Ramos (cell line): ENCODE measurements at regions not wholly inside any gene's neighbourhood (a gene's known extent, or its start where the extent isn't known, plus 50 kb on each side); places are given as distances from the start of the nearest gene placed in this dataset.

Experiments used
- in situ Hi-C: fragments of 300-500 bp; cut with MboI; formaldehyde crosslinking; loops from one replicate; pipeline ENCODE4 v1.14.3; 2022; ENCODE audit warnings: low sequenced_read_pairs; ENCODE audit not compliant: unreplicated experiment

DNA sequence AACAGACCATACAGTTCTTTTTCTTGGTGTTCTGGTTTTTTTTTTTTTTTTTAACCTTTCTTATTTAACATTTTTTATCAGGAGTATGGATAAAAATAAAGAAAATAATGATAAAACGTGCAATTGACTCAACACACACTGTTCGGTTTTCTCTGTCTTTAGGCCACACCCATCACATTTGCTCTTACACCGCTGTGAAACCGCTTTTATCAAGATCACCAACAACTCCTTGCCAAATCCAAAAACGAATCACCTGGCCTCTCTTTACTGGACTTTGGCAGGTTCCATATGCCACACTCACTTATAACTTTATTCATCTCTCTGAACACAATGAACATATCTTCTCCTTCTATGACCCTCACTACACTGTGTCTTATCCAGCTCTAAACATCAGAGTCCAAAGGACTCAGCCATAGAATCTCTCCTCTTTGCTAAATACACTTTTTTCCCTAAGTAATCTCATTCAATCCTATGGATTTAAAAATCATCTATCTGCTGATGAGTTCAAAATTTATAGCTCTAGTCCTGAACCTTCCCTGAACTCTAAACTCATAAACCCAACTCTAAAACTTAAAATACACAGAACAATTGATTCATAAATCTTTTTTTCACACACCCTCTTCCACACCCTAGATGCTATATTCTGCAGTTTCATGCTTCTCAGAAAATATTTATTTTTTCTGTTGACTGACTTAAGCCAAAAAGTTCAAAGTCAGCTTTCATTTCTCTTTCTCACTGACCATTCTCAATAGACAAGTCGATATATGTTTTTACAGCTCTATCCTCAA, 800.6 kb upstream of the SOX9 start:
- in situ Hi-C loops, result no loop called here

DNA sequence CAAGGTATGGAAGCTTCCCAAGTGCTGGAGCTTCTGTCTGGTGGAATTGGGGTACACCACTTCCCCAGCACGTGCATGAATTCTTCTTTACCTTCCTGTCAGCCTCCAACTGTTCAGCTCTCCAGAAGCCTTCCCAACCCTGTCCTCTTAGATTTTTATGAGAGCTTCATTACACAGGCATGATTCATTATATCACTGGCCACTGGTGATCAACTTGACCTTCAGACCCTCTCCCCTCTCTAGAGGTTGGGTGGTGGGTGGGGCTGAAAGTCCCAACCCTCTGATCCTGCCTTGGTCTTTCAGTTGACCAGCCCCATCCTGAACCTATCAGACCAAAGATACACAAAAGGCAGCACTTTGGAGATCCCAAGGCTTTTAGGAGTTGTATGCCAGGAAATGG, 795.7 kb upstream of the SOX9 start:
- in situ Hi-C loops, result no loop called here

DNA sequence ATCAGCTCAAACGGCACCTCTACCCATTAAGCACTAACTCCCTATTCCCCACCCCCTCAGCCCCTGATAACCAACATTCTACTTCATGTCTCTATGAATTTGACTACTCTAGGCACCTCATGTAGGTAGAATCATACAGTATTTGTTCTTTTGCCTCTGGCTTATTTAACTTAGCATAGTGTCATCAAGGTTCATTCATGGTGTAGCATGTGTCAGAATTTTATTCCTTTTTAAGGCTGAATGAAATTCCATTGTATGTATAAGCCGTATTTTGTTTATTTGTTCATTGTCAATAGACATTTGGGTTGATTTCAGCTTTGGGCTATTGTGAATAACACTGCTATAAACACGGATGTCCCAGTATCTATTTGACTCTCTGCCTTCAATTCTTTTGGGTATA, 794.9 kb upstream of the SOX9 start:
- in situ Hi-C loops, result no loop called here

DNA sequence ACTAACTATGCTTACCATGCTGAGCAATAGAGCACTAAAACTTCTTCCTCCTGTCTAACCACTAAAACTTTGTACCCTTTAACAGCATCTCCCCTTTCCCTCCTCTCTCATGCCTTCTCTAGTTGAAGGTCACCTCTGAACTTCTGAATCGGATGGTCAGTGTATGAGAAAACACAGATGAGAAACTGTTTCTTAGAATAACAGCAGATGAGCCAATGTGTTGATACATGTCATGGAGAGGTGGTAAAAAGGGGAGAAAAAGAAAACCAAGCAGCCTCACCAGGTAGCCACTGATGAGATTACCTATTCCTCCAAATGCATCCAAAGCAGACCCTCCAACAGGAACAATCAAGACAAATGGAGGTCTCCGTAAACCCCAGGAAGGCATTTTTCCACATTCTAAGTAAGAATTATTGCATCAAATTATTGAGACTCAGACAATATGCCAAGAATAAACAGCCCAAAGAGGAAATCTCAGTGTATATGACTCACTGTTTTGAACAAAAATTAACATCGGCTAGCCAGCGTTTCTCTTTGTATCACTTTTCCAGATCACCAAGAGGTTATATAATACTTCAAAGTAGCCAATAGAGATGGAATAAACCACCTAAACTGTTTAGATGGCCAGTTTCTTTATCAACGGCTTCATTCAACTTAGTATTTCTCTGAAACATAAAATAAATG, 793.3 kb upstream of the SOX9 start:
- in situ Hi-C loops, result no loop called here

DNA sequence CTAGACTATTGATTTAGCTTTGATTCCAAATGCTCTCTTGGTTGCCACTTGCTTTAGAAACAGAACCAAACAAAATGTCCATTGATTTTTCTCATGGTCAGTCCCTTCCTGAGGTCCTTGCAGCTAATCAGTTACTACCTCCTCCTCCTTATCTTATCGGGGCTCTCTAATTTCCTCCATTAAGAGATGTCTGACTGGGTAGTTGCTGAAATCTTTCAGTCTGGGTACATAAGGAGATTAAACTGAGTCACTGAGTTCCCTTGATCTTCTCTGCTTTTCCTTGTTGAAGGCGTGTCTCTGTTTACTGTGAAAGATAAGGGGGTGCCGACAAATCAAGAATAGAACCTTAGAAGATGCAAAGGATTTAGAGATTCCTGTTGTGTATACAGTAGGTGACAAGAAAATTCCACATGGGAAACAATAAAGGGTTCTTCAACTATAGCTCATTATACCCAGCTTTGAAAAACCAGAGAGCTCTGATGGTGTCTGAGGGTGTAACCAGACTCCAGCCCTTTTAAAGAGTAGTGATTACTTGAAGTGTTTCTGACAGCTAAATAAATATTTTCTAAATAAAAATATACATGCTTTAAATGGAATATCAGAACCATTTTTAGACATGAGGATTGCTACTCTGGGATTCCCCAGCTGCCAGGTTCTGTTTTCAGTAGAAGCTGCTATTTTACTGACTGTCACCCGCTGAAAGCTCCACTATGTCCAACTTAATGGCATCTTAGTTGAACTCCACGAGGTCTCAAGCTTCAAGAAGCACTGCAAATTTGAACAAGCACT, 791.3 kb upstream of the SOX9 start:
- in situ Hi-C loops, result no loop called here

DNA sequence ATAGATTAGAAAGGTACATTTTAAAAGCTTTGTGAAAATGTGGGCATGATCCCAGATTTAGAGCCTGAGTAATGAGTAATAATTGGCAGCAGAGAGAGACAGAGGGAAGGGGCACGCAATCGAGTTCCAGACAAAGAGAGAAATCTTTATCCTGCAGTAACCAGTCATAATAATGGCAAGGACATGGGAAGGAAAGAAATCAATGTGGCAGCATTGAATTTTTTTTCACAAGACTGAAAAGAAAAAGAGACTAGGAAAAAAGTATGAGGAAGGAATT, 790.8 kb upstream of the SOX9 start:
- in situ Hi-C loops, result no loop called here

DNA sequence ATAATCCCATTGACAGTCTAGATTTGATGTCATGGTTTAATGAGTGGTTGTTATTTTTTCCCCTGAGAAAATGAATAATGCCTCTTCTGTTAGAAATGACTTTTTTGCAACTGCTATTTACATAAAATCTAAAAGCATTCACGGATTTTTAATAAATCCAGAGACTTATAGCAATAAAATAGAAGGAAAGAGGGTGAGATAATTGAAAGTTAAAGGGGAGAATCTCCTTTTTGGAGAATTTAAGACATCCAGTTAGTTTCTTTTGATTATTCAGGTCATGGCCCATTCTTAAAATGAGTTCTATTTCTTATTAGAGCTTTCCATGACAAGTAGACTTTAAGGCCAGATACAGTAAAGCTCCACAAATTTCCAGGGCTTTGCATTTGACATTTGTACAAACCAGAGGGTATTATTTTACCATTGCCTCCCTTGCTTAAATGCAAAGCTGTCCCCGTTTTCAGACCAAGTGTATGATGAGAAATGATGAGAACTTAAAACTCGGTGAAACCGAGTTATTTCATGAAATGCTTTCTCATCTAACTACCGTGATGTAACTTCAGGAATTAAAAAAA, 789.0 kb upstream of the SOX9 start:
- in situ Hi-C loops, result no loop called here

DNA sequence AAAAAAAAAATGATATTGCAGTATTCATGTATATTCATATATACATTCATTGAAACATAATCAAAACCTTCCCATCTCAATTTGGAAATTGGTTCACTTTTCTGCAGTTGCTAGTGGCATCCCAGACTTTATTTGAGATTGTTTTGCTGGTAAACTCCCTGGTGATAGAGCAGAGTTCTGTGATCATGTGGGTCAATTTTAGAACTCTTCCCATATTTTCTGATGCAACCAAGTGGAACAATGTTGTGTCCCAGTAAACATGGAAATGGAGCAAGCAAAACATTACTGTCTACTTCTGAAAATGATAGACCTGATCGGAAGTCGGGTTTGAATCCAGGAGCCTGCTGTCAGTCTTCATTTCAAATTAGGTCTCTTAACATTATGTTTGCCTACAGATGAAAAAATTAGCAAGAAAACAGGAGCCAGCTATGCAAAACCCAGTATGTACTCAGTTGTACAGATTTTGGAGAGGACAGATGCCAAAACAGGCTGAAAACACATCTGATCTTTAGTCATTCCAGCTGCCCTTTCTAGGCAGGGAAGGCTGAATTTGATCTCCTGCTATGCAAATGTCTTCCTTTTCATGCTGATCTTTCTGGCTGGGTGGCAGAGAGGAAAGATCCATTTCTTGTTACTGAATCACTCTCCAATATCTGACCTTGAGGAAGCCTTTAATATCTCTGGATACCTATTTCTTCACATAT, 786.6 kb upstream of the SOX9 start:
- in situ Hi-C loops, result no loop called here

DNA sequence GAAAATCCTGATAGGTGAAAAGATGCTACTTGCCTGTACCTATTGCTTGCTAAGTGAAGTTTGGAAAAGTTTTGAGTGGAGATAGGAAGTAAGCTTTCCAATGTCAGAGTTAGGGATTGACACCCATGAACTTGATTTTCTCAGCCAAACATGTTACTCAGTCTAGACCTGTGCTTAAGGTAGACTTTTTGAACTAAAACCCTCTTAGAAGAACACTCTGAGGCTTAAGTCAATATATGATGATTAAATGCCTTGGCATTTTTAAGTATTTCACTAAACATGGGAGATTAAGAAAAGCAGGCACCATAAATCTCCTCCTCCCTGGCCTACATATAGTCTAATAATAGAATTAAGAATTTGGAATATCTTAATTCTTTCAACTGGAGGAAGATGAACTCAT, 785.6 kb upstream of the SOX9 start:
- in situ Hi-C loops, result no loop called here

DNA sequence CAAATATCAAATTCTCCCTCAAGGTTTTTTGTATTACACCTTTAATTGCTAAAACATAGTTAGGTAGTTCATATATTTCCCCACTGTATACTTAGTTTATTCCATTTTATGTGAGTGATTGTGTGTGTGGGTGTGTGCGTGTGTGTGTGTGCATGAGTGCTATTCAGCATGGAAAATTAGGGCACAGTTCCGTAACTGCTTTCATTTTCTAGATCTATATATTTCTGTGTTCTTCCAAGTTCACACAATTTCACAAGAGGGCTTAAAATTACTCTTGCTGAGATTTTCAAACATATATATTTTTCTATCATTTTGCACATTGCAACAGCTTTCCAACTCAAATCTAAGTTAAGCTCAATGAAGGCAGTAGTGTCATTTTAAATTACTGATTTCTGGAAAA, 782.9 kb upstream of the SOX9 start:
- in situ Hi-C loops, result no loop called here

DNA sequence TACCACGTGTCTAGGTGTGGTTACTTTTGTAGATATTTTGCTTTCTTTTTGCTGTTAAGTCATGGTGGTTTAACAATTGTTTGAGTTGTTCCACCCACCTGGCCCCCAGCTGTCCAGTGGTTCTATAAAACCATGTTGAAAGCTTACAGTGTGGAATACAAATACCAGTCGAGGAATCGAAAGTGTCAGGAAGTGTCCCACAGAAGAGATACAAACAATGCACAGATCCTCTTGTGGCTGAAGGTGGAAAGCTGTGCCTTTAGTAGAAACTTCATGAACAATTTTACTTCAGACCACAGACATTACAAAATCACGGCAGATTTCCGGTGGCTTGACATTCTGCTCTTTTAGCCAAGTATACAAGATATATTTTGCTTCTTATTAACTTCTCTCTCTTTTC, 782.4 kb upstream of the SOX9 start:
- in situ Hi-C loops, result no loop called here

DNA sequence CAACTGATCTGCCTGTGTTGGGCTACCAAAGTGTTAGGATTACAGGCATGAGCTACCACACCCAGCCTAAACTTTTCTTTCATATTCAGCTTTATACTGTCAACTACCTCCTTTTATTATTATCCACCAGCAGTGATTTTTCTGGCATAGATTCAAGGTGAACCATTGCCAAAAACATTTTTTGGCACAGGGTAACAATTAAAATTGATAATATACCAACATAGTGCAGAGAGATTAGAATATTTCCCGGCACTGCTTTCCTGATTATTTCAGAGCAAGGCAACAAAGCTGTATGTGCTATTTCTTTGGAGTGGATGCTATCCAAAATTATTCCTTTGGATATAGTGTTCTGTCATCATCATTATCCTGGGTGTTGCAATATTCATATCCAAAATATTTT, 781.6 kb upstream of the SOX9 start:
- in situ Hi-C loops, result no loop called here

DNA sequence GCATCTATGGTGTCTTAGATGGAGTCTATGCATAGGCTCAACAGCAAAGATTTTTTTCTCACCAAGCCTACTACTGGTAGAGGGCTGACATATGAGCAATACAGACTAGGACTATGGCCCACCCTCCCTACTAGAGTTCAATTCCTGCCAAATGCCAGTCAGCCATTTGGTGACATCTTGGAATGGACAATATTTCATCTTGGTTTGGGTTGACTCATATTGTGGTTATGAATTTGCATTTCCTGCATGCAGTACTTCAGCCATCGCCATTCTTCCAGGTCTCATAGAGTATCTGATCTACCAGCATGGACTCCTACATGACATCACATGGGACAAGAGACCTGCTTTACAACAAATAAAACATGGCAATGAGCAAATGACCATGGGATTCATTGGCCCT, 778.1 kb upstream of the SOX9 start:
- in situ Hi-C loops, result no loop called here

DNA sequence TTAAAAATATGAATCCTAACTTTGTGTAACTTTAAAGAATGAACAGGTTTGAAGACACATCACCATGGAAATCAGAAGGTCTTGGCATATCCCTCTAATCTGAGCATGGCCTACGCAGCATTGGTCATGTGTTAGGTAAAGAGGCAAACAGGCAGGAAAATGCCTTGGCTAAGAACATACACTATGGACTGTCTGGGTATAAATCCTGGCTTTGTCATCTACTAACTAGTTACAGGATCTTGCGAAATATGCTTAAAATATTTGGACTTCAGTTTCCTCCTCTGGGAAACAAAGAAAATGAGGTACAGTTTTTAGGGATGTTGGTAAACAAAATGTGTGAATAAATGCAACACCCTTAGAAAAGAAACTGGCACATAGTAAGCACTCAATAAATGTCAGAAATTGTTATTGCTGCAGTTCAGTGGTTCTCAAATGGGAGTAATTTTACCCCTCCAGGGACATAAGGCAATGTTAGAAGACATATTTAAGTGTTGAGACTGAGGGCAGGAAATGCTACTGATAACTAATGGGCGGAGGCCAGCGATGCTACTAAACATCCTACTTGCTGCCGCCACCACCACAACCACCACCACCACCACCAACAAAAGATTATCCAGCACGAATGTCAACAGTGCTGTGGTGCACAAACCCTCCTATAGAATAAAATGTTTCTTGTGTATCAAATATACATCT, 770.8 kb upstream of the SOX9 start:
- in situ Hi-C loops, result no loop called here

DNA sequence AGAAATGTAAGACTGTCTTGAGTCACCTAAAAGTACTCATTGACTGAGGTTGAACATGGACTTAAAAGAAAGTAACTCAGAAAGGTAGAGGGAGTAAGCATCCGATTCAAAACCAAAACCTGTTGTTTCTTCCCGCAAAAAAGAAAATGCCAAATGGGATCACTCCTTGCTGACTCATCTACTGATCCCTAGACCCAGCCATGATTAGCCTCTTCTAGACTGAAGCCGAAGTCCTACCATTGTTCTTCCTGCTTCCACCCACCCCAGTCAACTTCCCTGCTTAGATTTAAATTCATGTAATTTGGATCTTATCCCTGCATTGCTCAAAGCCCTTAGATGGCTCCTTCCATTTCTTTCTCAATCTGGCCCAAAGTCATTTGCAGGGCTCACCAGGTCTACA, 760.5 kb upstream of the SOX9 start:
- in situ Hi-C loops, result no loop called here

DNA sequence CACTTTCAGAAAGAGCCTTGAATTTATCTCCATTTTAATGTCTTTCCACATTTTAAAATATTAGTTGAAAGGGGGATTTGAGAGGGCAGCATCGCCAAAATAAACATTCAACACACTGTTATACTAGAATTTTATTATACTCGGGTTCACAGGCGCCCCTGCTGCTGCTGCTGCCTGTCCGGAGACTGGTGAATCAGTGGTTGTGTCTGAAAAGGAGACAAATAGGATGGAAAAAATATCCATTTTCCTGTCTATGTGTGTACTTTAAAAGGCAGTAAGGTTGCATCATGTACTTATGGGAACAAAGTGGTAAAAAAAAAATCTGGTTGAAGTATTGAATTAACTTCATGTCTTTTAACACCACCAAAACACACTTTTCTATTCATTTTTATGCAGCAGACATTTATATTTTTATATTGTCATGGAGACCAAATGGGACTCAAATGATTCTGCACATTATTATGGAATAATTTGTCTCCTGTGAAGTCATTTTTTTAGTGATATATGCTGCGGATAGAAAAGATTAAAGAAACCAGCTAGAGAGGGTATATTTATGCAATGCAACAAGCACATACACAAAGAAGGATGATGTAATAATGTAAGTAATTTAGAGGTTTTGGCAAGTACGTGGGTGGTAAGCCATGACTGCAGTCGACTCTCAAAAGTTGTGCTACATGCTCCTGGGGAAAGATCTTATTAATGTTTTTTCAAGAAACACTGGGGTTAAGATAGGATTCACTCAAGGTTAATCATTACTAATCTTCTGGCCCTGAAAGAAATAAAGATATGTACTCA, 759.0 kb upstream of the SOX9 start:
- in situ Hi-C loops, result no loop called here

DNA sequence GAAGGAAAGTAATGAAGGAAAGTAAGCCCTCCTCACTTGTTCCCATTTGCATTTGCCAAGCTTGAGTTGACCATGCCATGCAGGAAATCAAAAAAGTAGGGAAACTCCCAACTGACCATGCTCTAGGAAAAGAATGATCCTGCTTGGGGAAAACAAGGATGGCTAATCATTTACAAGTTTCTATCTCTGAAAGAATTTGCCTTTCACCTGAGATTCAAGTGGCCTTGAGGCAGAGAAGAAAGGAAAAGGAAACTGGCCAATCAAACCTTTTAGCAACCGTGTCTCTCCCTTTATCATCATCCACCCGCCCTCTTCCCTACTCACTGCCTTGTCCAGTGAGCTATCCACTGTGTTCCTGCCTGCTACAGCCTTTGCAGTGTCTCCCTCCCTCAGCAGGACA, 757.2 kb upstream of the SOX9 start:
- in situ Hi-C loops, result no loop called here

DNA sequence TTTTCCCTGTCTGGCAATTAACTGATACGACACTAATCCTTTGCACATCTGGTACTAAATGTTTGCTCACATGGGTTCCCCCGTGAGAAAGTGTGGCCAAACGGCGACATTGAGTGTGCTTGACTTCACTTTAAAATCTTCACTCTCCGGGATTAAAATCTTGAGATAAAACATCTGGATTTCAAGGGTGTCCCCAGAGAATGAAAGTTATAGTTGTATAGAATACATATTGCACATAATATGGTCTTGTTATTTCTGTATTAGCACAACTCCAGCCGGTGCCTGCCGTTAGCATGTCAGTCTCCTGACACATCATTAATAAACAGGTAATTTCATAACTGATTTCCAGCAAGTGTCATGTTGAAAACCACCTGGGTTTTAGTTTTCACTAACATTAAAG, 749.0 kb upstream of the SOX9 start:
- in situ Hi-C loops, result no loop called here

DNA sequence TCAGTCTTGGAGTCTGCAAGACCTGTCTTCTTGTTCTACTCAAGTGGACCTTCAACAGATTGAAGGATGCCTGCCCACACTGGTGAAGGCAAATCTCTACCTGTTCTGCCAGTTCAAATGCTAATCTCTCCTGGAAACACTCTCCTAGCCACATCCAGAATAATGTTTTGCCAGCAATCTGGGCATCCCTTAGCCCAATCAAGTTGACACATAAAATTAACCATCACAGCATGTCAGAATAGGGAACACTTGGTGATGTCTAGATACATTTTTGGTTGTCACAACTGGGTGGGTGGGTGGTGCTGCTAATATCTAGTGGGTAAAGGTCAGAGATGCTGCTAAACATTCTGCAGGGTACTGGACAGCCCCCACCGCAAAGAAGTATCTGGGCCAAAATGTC, 744.9 kb upstream of the SOX9 start:
- in situ Hi-C loops, result no loop called here
